ENCODE measurements at regions not wholly inside any gene's neighbourhood (a gene's known extent, or its start where the extent isn't known, plus 50 kb on each side); places are given as distances from the start of the nearest gene placed in this dataset.

DNA sequence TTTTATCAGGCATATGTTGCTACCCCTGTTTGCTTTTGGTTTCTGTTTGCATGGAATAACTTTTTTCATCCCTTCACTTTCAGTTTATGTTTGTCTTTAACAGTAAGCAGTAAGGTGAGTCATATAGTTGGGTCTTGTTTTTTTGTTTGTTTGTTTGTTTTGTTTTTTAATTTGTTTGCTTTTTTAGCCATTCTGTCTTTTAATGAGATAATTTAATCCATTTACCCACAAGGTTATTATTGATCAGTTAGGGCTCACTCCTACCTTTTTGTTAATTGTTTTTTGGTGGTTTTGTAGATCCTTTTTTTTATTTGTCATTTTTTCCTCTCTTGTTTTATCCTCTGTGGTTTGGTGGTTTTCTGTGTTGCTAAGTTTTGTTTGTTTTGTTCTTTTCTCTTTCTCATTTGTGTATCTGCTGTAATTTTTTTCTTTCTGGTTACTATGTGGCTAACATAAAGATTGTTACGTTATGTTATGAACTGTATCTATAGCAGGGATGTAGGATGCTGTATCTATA lies 379.5 kb upstream of the MAD2L1 start:
- ATAC-seq, result no peak
- DNase-seq (ENCODE audit: missing footprints), result no peak
- intact Hi-C loops (cut with DNase I), result no loop called here

DNA sequence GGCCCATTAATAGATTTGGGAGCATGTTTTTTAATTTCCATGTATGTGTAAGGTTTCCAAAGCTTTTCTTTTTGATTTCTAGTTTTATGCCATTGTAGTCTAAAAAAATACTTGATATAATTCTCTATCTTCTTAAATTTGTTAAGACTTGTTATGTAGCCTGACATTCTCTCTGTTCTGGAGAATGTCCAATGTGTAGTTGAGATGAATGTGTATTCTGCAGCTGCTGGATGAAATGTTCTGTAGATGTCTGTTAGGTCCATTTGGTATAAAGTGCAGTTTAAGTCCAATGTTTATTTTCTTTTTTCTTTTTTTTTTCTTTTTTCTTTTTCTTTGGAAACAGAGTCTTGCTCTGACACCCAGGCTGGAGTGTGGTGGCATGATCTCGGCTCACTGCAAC lies 378.5 kb upstream of the MAD2L1 start:
- ATAC-seq (no peak), DNase-seq (ENCODE audit: missing footprints) (no peak)
- intact Hi-C loops (cut with DNase I), result no loop called here

DNA sequence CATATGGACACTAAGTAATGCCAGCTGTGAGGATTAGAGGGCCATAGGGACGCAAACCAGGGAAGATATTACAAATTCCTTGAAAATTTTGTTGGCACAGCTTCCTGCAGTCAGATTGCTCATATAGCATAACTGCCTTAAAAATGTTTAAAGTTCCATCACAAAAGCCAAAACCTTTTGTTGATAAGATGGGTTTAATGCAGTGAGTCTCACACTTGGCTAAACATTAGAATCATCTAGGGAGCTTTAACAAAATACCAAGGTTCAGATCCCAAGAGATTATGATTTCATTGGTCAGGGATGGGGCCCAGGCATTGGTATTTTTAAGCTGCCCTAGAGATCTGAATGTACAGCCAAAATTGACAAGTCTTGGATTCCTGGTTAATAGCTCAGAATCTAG lies 376.5 kb upstream of the MAD2L1 start:
- ATAC-seq (no peak), DNase-seq (ENCODE audit: missing footprints) (no peak)
- intact Hi-C loops (cut with DNase I), result no loop called here

DNA sequence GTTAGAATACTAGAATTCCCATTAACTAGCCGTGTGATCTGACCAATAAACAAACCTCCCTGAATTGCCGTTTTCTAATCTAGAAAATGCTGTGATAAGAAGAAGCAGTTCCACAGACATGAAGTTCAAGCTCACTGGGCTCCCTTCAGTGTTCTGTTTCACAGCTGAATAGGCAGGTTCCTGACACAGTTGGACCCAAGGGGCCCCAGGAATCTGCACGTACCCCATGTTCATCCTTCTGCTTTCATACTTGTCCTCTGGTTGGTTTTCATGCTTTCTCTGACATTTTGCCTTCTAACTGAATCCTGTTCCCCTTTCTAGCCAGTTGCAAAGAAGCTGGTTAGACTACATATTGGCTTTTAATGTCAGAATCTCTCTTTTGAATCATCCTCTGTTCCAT lies 374.1 kb upstream of the MAD2L1 start:
- intact Hi-C loops (cut with DNase I), result no loop called here
- DNase-seq (ENCODE audit: missing footprints) (no peak), ATAC-seq (no peak)

DNA sequence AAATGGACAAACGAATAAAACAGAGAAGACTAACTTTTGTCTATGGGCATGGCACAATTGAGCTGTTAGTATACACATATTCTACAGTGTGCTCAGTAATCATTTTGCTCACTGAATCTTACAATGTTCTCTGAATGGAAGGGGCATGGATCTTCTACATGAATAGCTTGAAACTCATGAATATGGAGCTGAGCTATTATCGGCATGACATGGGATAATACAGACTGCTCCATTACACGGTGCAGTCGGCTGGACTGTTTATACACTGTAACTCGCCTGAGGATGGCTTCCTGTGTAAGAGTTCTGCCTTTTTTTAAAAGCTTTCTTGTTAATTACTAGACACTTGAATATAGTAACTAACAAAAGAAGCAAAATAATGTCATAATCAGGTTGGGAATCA lies 368.5 kb upstream of the MAD2L1 start:
- ATAC-seq (no peak), DNase-seq (ENCODE audit: missing footprints) (no peak)
- intact Hi-C loops (cut with DNase I), result no loop called here

DNA sequence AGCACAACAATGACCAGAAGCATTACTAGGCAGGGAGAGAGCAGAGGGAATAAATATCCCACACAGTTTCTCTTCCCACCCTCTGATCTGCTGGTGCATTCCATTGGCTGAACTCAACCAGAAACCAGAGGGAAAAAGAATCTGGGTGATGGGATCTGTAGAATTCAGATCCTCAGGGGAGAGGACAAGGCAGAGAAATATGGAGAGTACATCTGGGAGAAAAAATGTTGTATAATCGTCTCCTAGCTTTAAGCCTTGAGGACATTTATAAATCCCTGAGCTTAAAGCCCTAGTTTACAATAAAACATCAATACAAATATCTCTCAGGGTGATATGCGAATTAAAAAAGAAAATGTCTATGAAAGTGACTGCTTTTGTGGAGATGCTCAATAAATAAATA lies 368.1 kb upstream of the MAD2L1 start:
- DNase-seq (ENCODE audit: missing footprints), result no peak
- intact Hi-C loops (cut with DNase I), result no loop called here
- ATAC-seq, result no peak

DNA sequence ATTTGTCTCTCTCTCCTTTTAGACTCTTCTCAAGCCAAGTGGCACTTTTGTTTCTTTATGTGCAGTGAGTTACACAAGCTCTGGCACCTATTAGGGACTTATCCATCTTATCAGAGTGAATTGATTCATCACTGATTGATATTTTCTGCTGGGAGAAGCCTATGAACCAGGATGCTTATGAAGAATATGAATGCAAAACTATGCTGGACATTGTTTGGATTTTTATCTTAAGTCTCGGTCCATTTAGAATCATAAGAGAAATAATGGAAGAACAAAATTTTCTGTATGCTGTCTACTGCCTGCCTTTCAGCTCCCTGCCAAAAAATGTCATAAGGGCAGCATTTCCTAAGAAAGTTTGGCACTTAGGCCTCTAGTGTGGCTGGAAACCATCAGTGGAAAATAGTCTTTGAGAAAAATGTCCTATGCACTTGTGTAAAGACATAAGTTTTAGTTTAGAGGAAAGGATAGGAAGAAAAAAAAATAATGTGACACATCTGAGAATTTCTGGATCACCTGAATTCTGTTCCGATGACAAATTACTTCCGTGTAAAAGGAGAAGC lies 365.7 kb upstream of the MAD2L1 start:
- DNase-seq (ENCODE audit: missing footprints) (no peak), ATAC-seq (no peak)
- intact Hi-C loops (cut with DNase I), result no loop called here

DNA sequence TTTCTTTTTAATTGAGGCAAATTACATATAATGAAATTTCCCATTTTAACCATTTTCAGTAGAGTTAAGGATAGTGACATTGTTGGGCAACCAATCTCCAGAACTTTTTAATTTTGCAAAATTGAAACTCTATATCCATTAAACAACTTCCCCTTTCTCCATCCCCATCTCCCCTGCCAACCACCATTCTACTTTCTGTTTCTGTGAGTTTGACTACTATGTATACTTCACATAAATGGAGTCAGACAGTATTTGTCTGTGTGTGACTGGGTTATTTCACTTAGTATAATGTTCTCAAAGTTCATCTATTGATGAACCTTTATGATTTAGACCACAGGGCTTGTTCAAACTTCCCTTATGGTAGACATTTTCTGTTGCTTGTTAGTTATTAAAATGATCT lies 364.5 kb upstream of the MAD2L1 start:
- ATAC-seq, result no peak
- DNase-seq (ENCODE audit: missing footprints), result no peak
- intact Hi-C loops (cut with DNase I), result no loop called here

DNA sequence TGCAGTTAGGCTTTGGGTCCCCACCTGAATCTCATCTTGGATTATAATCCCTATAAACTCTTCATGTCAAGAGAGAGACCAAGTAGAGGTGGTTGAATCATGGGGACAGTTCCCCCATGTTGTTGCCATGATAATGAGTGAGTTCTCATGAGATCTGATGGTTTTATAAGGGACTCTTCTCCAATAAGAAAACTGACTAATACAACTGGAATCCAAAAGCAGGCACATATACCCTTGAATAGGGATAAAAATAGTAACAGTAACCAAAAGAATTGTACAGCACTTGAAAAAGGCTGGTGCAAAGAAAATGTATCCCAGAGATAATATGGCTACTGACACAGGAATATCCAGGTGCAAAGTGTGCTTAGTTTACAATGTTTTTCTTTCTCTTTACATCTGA lies 351.5 kb upstream of the MAD2L1 start:
- intact Hi-C loops (cut with DNase I), result no loop called here
- no peak for ATAC-seq
- DNase-seq (ENCODE audit: missing footprints), result no peak

DNA sequence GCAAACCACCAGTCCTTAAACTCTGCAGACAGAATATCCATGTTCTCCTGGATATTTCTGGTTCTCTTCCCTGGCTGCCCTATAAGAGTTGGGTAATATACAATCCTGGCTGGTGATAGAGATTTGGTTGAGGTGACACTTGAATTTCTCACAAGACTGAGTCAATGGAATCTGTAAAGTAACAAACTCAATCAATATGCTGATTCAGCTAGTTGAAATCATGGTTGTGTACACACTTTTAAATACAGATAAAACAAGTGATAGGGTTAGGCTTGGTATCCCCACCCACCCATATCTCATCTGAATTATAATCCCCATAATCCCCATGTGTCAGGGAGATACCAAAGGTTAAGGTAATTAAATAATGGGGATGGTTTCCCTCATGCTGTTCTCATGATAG lies 349.2 kb upstream of the MAD2L1 start:
- DNase-seq (ENCODE audit: missing footprints), result no peak
- intact Hi-C loops (cut with DNase I), result no loop called here
- ATAC-seq, result no peak

DNA sequence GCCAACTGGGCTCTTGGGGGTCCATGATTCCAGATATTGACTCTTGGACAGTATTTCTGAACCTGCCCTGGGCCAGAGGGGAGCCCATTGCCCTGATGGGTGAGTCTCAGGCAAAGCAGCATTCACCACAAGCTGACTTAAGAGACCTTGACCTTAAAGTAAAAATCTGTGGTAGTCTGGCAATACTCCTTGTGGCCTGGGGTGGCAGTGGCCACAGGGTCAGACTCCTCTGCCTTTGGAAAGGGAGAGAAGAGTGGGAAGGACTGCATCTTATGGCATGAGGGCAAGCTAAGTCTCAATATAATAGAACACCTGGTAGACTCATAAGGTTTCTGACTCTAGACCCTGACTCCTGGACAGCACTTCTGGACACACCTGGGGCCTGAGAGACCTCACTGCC lies 340.3 kb upstream of the MAD2L1 start:
- ATAC-seq, result no peak
- DNase-seq (ENCODE audit: missing footprints), result no peak
- intact Hi-C loops (cut with DNase I), result no loop called here

DNA sequence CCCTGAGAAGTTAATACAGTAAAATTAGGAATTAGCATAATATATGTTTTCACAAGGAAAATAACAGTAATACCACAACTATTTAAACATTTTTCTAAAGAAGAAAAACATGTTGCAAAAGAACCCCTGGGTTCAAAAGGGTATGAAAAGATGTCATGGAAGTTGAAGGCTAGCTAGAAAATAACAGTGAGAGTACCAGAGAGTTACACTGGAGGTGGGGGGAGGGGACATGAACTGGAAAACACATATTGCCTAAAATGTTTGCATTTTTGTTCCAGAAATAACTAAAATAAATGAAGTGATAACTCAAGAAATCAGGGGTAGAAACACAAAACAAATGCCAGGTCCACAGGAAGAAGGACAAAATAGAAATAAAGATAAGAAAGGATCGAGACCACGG lies 336.6 kb upstream of the MAD2L1 start:
- intact Hi-C loops (cut with DNase I), result no loop called here
- ATAC-seq (no peak), DNase-seq (ENCODE audit: missing footprints) (no peak)

DNA sequence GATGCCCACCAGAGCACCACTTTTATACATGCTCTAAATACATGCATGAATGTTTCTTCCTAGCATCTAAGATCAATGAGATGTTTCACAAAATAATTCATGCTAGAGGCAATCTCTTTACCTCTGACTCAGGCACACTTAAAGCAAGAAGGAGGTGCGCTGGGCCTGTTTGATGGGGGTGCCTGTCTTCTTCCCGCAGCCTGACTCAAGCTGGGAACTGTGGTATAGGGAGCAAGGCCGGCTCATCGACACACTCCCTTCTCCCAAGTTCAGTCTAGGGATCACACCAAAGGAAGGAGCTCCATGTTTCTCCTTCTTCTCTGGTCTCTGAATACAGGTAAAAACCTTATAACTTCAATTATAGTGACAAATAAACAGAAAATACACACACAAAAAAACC lies 333.8 kb upstream of the MAD2L1 start:
- ATAC-seq (no peak), DNase-seq (ENCODE audit: missing footprints) (no peak)
- intact Hi-C loops (cut with DNase I), result no loop called here

DNA sequence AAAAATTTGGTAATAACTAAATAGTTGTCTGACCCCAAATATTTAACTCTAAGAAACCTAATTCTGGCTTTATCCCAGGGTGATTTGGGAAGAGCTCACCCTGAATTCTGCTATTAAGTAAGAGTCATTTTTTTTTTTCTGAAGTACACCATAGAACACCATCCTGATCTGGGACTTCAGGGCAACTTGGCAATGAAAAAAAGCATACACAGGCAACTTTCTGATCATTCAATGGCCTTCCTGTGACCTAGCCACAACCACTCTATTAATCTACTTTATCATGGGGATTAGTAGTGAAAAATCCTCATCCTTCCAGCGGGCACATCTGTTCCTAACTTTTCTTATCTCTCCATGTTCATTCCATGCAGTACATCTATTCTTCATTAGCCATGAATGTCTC lies 333.2 kb upstream of the MAD2L1 start:
- ATAC-seq, result no peak
- intact Hi-C loops (cut with DNase I), result no loop called here
- no peak for DNase-seq (ENCODE audit: missing footprints)

DNA sequence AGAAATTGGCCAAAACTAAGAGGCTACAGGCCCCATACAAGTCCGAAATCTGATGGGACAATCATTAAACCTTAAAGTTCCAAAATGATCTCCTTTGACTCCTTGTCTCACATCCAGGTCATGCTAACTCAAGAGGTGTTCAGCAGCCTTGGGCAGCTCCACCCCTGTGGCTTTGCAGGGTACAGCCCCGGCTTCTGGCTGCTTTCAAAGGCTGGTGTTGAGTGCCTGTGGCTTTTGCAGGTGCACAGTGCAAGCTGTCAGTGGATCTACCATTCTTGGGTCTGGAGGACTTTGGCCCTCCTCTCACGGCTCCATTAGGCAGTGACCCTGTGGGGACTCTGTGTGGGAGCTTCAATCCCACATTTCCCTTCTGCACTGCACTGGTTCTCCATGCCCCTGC lies 329.1 kb upstream of the MAD2L1 start:
- intact Hi-C loops (cut with DNase I), result no loop called here
- DNase-seq (ENCODE audit: missing footprints) (no peak), ATAC-seq (no peak)

DNA sequence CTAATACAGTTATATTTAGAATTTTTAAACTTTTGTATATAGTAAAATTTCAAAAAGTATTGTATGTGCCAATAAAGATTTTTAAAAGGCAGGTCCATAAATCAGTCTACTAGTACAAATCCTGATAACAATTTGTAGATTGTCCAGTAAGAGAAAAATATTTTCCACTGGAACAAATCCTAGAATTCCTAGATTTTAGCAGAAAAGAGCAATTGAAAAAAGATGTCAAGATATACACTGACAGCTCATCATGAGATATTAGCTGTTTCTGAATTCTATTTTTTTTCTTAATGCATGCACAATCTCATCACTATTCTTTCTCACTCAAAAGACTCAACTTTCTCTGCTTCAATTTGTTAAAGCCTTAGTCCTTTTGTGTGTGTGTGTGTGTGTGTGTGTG lies 289.2 kb upstream of the MAD2L1 start:
- DNase-seq (ENCODE audit: missing footprints), result no peak
- intact Hi-C loops (cut with DNase I), result no loop called here
- ATAC-seq, result no peak

DNA sequence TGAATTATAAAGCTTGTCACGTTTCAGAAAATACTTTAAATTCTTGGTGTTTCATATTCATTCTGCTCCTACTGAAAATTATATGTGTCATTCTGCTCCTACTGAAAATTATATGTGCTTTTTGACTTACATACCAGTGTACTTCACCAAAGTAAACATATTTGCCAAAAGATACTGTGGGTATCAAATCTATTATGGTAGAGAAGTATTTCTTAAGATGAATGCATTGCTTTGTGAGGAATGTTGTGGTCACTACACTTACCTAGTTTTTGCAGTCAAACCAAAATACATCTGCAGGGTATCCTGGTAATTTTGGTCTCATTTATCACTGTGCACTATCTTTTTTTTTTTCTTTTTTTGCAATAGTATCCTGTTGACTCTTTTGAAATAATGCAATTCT lies 287.7 kb upstream of the MAD2L1 start:
- intact Hi-C loops (cut with DNase I), result no loop called here
- no peak for DNase-seq (ENCODE audit: missing footprints)
- ATAC-seq, result no peak

DNA sequence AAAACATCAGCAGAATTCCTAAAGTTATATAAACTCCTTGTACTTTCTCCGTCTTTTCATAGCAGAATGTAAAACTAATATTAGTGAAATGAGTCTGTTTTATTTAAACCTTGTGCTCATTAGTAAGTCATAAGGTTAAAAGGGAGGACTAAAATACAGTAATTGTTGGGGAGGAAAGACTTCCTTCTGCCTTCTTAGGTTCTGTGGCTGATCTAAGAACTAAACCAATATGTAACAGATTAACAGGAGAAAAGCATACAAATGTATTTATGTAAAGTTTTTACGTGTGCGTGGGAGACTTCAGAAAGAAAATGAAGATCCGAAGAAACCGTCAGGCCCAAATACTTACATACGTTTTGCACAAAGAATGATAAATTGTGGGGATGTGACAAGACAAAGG lies 286.6 kb upstream of the MAD2L1 start:
- DNase-seq (ENCODE audit: missing footprints) (no peak), ATAC-seq (no peak)
- intact Hi-C loops (cut with DNase I), result no loop called here

DNA sequence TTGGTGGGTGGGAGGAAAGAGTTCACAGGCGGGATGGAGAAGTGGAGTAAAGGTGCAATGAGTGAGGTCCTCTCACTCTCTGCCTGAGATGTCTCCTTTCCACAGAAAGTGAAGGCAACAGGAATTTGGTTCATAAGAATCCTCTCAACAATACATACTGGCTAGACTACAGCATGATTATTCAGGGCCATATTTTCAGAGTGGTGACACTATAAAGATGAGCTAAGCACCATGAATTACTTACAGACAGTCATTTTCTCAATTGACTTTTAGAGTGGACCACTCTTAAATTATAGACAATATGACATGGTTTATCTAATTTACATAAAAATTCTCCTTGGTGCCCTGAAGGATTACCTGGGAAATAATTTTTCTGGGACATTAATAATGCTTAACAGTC lies 286.1 kb upstream of the MAD2L1 start:
- DNase-seq (ENCODE audit: missing footprints) (no peak), ATAC-seq (no peak)
- intact Hi-C loops (cut with DNase I), result no loop called here

DNA sequence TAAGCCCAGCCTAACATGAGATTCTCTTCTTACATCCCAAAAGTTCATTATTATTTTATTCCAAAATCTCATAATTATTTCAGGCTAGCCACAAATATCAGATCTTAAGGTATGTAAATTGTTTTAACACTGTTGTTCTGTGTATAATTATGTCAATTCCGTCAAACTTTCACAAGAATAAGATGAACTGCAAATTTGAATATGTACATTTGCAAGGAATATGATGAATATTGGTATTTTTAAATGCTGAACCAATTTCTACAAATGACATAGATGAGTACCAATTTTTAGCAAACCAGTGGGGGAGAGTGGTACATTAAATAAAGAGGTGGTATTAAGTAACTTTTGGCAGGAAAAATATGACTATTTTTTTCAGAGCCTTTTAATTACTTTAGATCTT lies 282.3 kb upstream of the MAD2L1 start:
- DNase-seq (ENCODE audit: missing footprints) (no peak), ATAC-seq (no peak)
- intact Hi-C loops (cut with DNase I), result no loop called here

DNA sequence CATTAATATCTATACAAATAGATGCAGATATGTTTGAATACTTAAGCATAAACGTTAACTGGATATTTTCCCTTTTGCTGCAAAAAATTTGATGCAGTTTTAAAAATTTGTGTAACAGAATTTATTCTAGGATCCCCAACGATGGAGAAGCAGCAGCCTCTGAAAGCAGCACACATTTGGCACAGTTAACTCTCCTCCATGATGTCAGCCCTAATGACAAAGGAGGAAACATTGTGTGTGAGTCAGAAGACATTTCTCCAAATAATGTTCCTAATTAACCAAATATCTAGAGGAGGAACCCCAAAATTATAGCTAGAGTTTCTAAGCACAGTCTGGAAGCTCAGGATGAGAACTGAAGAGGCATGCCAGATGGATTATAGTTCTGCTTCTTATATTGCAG lies 281.9 kb upstream of the MAD2L1 start:
- ATAC-seq, result no peak
- no peak for DNase-seq (ENCODE audit: missing footprints)

More for the DNA sequence above, 281.9 kb upstream of the MAD2L1 start:
- intact Hi-C loops (cut with DNase I), result no loop called here

Data from Right ventricle myocardium inferior (tissue), 1 donor.